Body of pancreas (tissue), 4 donors: ENCODE measurements at regions not wholly inside any gene's neighbourhood (a gene's known extent, or its start where the extent isn't known, plus 50 kb on each side); places are given as distances from the start of the nearest gene placed in this dataset.

Experiments
- CTCF ChIP-seq, 7 experiments: fragments of 450-650 bp in 4 of 7; fragments of 200-600 bp in 3 of 7; sonication (generic) in 3 of 7; IDR thresholded peaks; one replicate each; pipeline ENCODE4 v1.5.1; 2016 to 2019; ENCODE audit warnings: antibody characterized with exemption in 7 of 7
- POLR2A ChIP-seq, 3 donors: fragments of 450-650 bp; IDR thresholded peaks; one replicate each; pipeline ENCODE4 v1.6.1; 2016; ENCODE audit warnings: antibody characterized with exemption in 3 of 3, mild to moderate bottlenecking in 2 of 3

GRCh38 chr13:38543561-38543960 is 143.3 kb upstream of the FREM2 start:
- no peak for TF ChIP-seq CTCF (IDR thresholded peaks at IDR 0.05)
- no peak for TF ChIP-seq POLR2A (IDR thresholded peaks at IDR 0.05)
